ENCODE measurements at regions not wholly inside any gene's neighbourhood (a gene's known extent, or its start where the extent isn't known, plus 50 kb on each side); places are given as distances from the start of the nearest gene placed in this dataset.

DNA sequence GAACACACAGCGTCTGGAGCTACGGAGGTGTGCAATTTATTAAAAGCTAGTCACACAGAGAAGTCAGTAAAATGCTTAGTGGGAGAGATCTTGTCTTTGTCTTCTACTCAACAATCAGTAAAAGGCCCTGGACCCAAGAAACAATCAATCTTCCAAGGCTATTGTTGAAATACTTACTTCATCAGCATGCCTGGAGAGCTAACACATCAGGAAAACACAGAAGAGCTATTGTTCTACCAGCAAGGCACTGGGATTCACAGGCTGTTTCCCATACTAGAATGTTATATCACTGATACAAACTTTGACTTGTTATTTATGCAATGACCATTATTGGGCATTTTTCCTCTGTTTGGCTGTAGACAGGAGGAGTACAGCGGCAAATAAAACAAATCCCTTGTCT lies 247.8 kb upstream of the ERCC4 start:
- TF ChIP-seq SMC3 (IDR thresholded peaks at IDR 0.05; ENCODE audit: low read depth, low read length) (no peak), SIN3A (IDR thresholded peaks at IDR 0.05; ENCODE audit: borderline replicate concordance, low read depth, low read length) (no peak), MEF2A (IDR thresholded peaks at IDR 0.05; ENCODE audit: borderline replicate concordance, low read depth) (no peak), RCOR1 (IDR thresholded peaks at IDR 0.05; ENCODE audit: low read length) (no peak), EZH2phosphoT487 (IDR thresholded peaks at IDR 0.05; ENCODE audit: borderline replicate concordance, low read depth) (no peak), EP300 (IDR thresholded peaks at IDR 0.05; ENCODE audit: borderline replicate concordance in 1 of 2, low read depth in 1 of 2, low read length in 1 of 2) (no peak), POLR2AphosphoS5 (IDR thresholded peaks at IDR 0.05; ENCODE audit: low read depth, low read length) (no peak), MXI1 (IDR thresholded peaks at IDR 0.05; ENCODE audit: low read depth, low read length) (no peak)
- TF ChIP-seq, protein P1, sequence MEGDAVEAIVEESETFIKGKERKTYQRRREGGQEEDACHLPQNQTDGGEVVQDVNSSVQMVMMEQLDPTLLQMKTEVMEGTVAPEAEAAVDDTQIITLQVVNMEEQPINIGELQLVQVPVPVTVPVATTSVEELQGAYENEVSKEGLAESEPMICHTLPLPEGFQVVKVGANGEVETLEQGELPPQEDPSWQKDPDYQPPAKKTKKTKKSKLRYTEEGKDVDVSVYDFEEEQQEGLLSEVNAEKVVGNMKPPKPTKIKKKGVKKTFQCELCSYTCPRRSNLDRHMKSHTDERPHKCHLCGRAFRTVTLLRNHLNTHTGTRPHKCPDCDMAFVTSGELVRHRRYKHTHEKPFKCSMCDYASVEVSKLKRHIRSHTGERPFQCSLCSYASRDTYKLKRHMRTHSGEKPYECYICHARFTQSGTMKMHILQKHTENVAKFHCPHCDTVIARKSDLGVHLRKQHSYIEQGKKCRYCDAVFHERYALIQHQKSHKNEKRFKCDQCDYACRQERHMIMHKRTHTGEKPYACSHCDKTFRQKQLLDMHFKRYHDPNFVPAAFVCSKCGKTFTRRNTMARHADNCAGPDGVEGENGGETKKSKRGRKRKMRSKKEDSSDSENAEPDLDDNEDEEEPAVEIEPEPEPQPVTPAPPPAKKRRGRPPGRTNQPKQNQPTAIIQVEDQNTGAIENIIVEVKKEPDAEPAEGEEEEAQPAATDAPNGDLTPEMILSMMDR (IDR thresholded peaks at IDR 0.05): no peak
- TF ChIP-seq, protein P2, sequence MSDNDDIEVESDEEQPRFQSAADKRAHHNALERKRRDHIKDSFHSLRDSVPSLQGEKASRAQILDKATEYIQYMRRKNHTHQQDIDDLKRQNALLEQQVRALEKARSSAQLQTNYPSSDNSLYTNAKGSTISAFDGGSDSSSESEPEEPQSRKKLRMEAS (IDR thresholded peaks at IDR 0.05; ENCODE audit: low read depth): no peak

All from SK-N-SH (cell line).